ENCODE measurements at regions not wholly inside any gene's neighbourhood (a gene's known extent, or its start where the extent isn't known, plus 50 kb on each side); places are given as distances from the start of the nearest gene placed in this dataset.

- Histone ChIP-seq H3K4me1 (no peaks in the 10 kb centered on the region), H3K9me3 (no peaks in the 10 kb centered on the region), H3K27me3 (no peaks in the 10 kb centered on the region), H3K4me3 (no peak overlapping the region), H3K27ac (no peak overlapping the region), H3K36me3 (no peaks in the 10 kb centered on the region)
- TF ChIP-seq POLR2A (IDR thresholded peaks at IDR 0.05): no peak
- intact Hi-C loops (cut with DNase I; ENCODE audit: low total_unique reads): no loop called here
- no peak for DNase-seq (ENCODE audit: low spot score in 2 of 2)
Observed at GRCh38 chr18:45119876-45120275, 439.2 kb downstream of the SETBP1 start.

GRCh38 chr18:45121146-45121545 is 440.5 kb downstream of the SETBP1 start:
- Histone ChIP-seq H3K4me3 (no peak overlapping the region), H3K4me1 (no peaks in the 10 kb centered on the region), H3K36me3 (no peaks in the 10 kb centered on the region), H3K9me3 (no peaks in the 10 kb centered on the region), H3K27ac (no peak overlapping the region), H3K27me3 (no peaks in the 10 kb centered on the region)
- no peak for DNase-seq (ENCODE audit: low spot score in 2 of 2)
- TF ChIP-seq CTCF (IDR thresholded peaks at IDR 0.05) (no peak), POLR2AphosphoS5 (IDR thresholded peaks at IDR 0.05) (no peak), POLR2A (IDR thresholded peaks at IDR 0.05) (no peak)
- intact Hi-C loops (cut with DNase I; ENCODE audit: low total_unique reads): no loop called here

GRCh38 chr18:45122506-45122905 is 441.8 kb downstream of the SETBP1 start:
- Histone ChIP-seq H3K27me3 (no peaks in the 10 kb centered on the region), H3K36me3 (no peaks in the 10 kb centered on the region), H3K4me3 (no peak overlapping the region), H3K27ac (no peak overlapping the region), H3K9me3 (no peaks in the 10 kb centered on the region), H3K4me1 (no peaks in the 10 kb centered on the region)
- no peak for DNase-seq (ENCODE audit: low spot score in 2 of 2)
- intact Hi-C loops (cut with DNase I; ENCODE audit: low total_unique reads): no loop called here
- TF ChIP-seq POLR2A (IDR thresholded peaks at IDR 0.05) (no peak), CTCF (IDR thresholded peaks at IDR 0.05) (no peak), POLR2AphosphoS5 (IDR thresholded peaks at IDR 0.05) (no peak)

GRCh38 chr18:45127405-45127804 is 446.7 kb downstream of the SETBP1 start:
- intact Hi-C loops (cut with DNase I; ENCODE audit: low total_unique reads): no loop called here
- H3K4me3 ChIP-seq: no peak overlapping the region

GRCh38 chr18:45133276-45133675 is 452.6 kb downstream of the SETBP1 start:
- no peak overlapping the region for H3K4me3 ChIP-seq
- H3K4me1 ChIP-seq: no peaks in the 10 kb centered on the region
- TF ChIP-seq POLR2AphosphoS5 (IDR thresholded peaks at IDR 0.05) (no peak), CTCF (IDR thresholded peaks at IDR 0.05) (no peak), POLR2A (IDR thresholded peaks at IDR 0.05) (no peak)
- no peak overlapping the region for H3K27ac ChIP-seq
- no peaks in the 10 kb centered on the region for H3K36me3 ChIP-seq
- no peak for DNase-seq (ENCODE audit: low spot score in 2 of 2)
- intact Hi-C loops (cut with DNase I; ENCODE audit: low total_unique reads): no loop called here
- H3K27me3 ChIP-seq: no peaks in the 10 kb centered on the region
- no peaks in the 10 kb centered on the region for H3K9me3 ChIP-seq

More at GRCh38 chr18:45127405-45127804, 446.7 kb downstream of the SETBP1 start:
- TF ChIP-seq POLR2A (IDR thresholded peaks at IDR 0.05) (no peak), POLR2AphosphoS5 (IDR thresholded peaks at IDR 0.05) (no peak), CTCF (IDR thresholded peaks at IDR 0.05) (no peak)
- H3K9me3 ChIP-seq: no peaks in the 10 kb centered on the region
- H3K27me3 ChIP-seq: no peaks in the 10 kb centered on the region
- no peak overlapping the region for H3K27ac ChIP-seq
- H3K36me3 ChIP-seq: no peaks in the 10 kb centered on the region
- DNase-seq (ENCODE audit: low spot score in 2 of 2): no peak
- no peaks in the 10 kb centered on the region for H3K4me1 ChIP-seq

Measured in breast epithelium (tissue), 4 donors.